ENCODE measurements at regions not wholly inside any gene's neighbourhood (a gene's known extent, or its start where the extent isn't known, plus 50 kb on each side); places are given as distances from the start of the nearest gene placed in this dataset.

- TF ChIP-seq FOXJ3 (CRISPR knock-in tag; IDR thresholded peaks at IDR 0.05; ENCODE audit: borderline replicate concordance) (no peak), ATF3 (CRISPR knock-in tag; conservative IDR thresholded peaks at IDR 0.05) (no peak), CTCF (IDR thresholded peaks at IDR 0.05) (no peak), ERG (CRISPR knock-in tag; IDR thresholded peaks at IDR 0.05) (no peak), KAT7 (CRISPR knock-in tag; IDR thresholded peaks at IDR 0.05; ENCODE audit: borderline replicate concordance) (no peak), E2F1 (CRISPR knock-in tag; IDR thresholded peaks at IDR 0.05) (no peak)
Observed at GRCh38 chr1:82598812-82599211, 798.1 kb downstream of the ADGRL2 start.
